Chondrocyte (in vitro differentiated cells): ENCODE measurements at regions not wholly inside any gene's neighbourhood (a gene's known extent, or its start where the extent isn't known, plus 50 kb on each side); places are given as distances from the start of the nearest gene placed in this dataset.

Experiments
- DNase-seq: peaks from one replicate; pipeline ENCODE4 v3.0.0; 2021; ENCODE audit warnings: mixed read lengths, low spot score
- H3K27ac Mint-ChIP-seq: one replicate; pipeline ENCODE4 v1.8.0; 2021; ENCODE audit warnings: mild to moderate bottlenecking, moderate library complexity, mixed read lengths; ENCODE audit not compliant: unreplicated experiment
- H3K27me3 Mint-ChIP-seq: 2 replicates; pipeline ENCODE4 v1.8.0; 2021; ENCODE audit warnings: low read depth, mixed read lengths
- H3K36me3 Mint-ChIP-seq: 2 replicates; pipeline ENCODE4 v1.8.0; 2021; ENCODE audit warnings: low read depth, mixed read lengths
- H3K4me1 Mint-ChIP-seq: 2 replicates; pipeline ENCODE4 v1.8.0; 2021; ENCODE audit warnings: low read depth, mild to moderate bottlenecking, mixed read lengths
- H3K4me3 Mint-ChIP-seq: one replicate; pipeline ENCODE4 v1.8.0; 2021; ENCODE audit warnings: mild to moderate bottlenecking, moderate library complexity, mixed read lengths; ENCODE audit not compliant: unreplicated experiment
- H3K9me3 Mint-ChIP-seq: 2 replicates; pipeline ENCODE4 v1.8.0; 2021; ENCODE audit warnings: low read depth, mixed read lengths
- CTCF ChIP-seq: fragments of 200-600 bp; sonication (generic); IDR thresholded peaks from 2 replicates; pipeline ENCODE4 v1.5.0; 2021; ENCODE audit warnings: antibody characterized with exemption, mild to moderate bottlenecking, moderate library complexity

- H3K9me3 Mint-ChIP-seq = peaks cover 57% of the 10 kb centered on the region
- no peak for TF ChIP-seq CTCF
- DNase-seq = no peak
- H3K4me3 Mint-ChIP-seq = no peak overlapping the region
- H3K27ac Mint-ChIP-seq = no peak overlapping the region
- no peaks in the 10 kb centered on the region for H3K36me3 Mint-ChIP-seq
- no peaks in the 10 kb centered on the region for H3K4me1 Mint-ChIP-seq
- no peaks in the 10 kb centered on the region for H3K27me3 Mint-ChIP-seq
Measured at GRCh38 chr7:153515359-153515758, 536.8 kb upstream of the DPP6 start.

GRCh38 chr7:153518201-153518984, 533.8 kb upstream of the DPP6 start:
- TF ChIP-seq CTCF = no peak
- Mint-ChIP-seq H3K27ac (no peak overlapping the region), H3K27me3 (no peaks in the 10 kb centered on the region), H3K4me1 (no peaks in the 10 kb centered on the region), H3K36me3 (no peaks in the 10 kb centered on the region), H3K4me3 (no peak overlapping the region), H3K9me3 (peaks cover 56% of the 10 kb centered on the region)
- DNase-seq = no peak

GRCh38 chr7:153521370-153521769, 530.8 kb upstream of the DPP6 start:
- H3K4me3 Mint-ChIP-seq = no peak overlapping the region
- no peaks in the 10 kb centered on the region for H3K4me1 Mint-ChIP-seq
- peaks cover 60% of the 10 kb centered on the region for H3K9me3 Mint-ChIP-seq
- no peaks in the 10 kb centered on the region for H3K27me3 Mint-ChIP-seq
- no peak for DNase-seq
- H3K36me3 Mint-ChIP-seq = no peaks in the 10 kb centered on the region
- no peak overlapping the region for H3K27ac Mint-ChIP-seq
- no peak for TF ChIP-seq CTCF

DNA sequence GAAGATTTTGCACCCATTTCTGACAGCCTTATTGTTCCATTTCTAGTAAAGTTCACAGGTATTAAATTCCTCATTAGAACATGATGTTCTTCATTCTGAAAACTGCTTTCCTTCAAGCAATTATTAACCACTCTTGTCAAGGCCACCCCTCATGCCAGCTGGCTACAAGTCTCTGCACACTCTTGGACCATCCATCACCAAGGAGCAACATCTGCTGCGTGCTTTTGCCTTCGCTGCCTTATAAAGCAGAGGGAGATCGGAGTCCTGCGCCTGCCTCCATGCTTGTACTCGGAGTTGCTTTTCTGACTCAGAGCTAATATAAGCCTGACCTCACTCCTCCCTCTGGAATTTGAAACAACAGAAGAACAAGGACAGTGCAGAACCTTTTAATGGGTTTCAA, 529.9 kb upstream of the DPP6 start:
- Mint-ChIP-seq H3K27me3 (no peaks in the 10 kb centered on the region), H3K9me3 (peaks cover 68% of the 10 kb centered on the region), H3K36me3 (no peaks in the 10 kb centered on the region), H3K4me1 (no peaks in the 10 kb centered on the region), H3K4me3 (no peak overlapping the region), H3K27ac (no peak overlapping the region)
- no peak for TF ChIP-seq CTCF
- no peak for DNase-seq

GRCh38 chr7:153523320-153524015, 528.7 kb upstream of the DPP6 start:
- Mint-ChIP-seq H3K27me3 (no peaks in the 10 kb centered on the region), H3K36me3 (no peaks in the 10 kb centered on the region), H3K9me3 (peaks cover 70% of the 10 kb centered on the region), H3K4me3 (no peak overlapping the region), H3K4me1 (no peaks in the 10 kb centered on the region), H3K27ac (no peak overlapping the region)
- no peak for DNase-seq
- no peak for TF ChIP-seq CTCF
